ENCODE measurements at regions not wholly inside any gene's neighbourhood (a gene's known extent, or its start where the extent isn't known, plus 50 kb on each side); places are given as distances from the start of the nearest gene placed in this dataset.
"Not testable (repeated sequence)": the region's sequence is repeated elsewhere in the genome, so short reads cannot be mapped to it uniquely, and the experiment has no call there.

GRCh38 chr13:67474115-67474514 is 244.0 kb upstream of the PCDH9 start:
- no peak overlapping the region for H2AFZ ChIP-seq
- H3K9me2 ChIP-seq (ENCODE audit: insufficient read depth), result no peaks in the 10 kb centered on the region
- no peaks in the 10 kb centered on the region for H3F3A ChIP-seq (ENCODE audit: insufficient read depth)
- H3K9me3 ChIP-seq (ENCODE audit: low read depth), result no peaks in the 10 kb centered on the region
- H3K27ac ChIP-seq, result no peak overlapping the region
- H3K9ac ChIP-seq, result no peak overlapping the region
- DNase-seq, result no peak
- H3K4me2 ChIP-seq (ENCODE audit: unreplicated experiment), result no peak overlapping the region
- no peaks in the 10 kb centered on the region for H3K79me2 ChIP-seq (ENCODE audit: insufficient read depth)
- H3K36me3 ChIP-seq (ENCODE audit: low read depth), result no peaks in the 10 kb centered on the region
- in situ Hi-C loops (cut with MboI), result no loop called here
- no peaks in the 10 kb centered on the region for H3K27me3 ChIP-seq (replicated peaks; ENCODE audit: insufficient read depth)
- no peaks in the 10 kb centered on the region for H3K4me1 ChIP-seq (ENCODE audit: insufficient read depth)
- no peak overlapping the region for H3K4me3 ChIP-seq
- no peaks in the 10 kb centered on the region for H4K20me1 ChIP-seq (ENCODE audit: insufficient read depth)
- WGBS, 2 experiments (ENCODE audit: low coverage in 1 of 2, low lambda C conversion rate in 2 of 2, missing lambda C conversion rate in 2 of 2), result 51 to 55% methylated on average over 3 of the region's 3 CpGs
- no peak for TF ChIP-seq EZH2phosphoT487 (IDR thresholded peaks at IDR 0.05; ENCODE audit: insufficient read depth, low read depth)
- no peak for TF ChIP-seq EZH2 (IDR thresholded peaks at IDR 0.05; ENCODE audit: insufficient read depth, poor library complexity, severe bottlenecking)

GRCh38 chr13:67469623-67470022 is 239.5 kb upstream of the PCDH9 start:
- no peaks in the 10 kb centered on the region for H3K27me3 ChIP-seq (replicated peaks; ENCODE audit: insufficient read depth)
- no peaks in the 10 kb centered on the region for H3F3A ChIP-seq (ENCODE audit: insufficient read depth)
- no peaks in the 10 kb centered on the region for H3K4me1 ChIP-seq (ENCODE audit: insufficient read depth)
- H3K36me3 ChIP-seq (ENCODE audit: low read depth), result no peaks in the 10 kb centered on the region
- no peaks in the 10 kb centered on the region for H4K20me1 ChIP-seq (ENCODE audit: insufficient read depth)
- H3K9me2 ChIP-seq (ENCODE audit: insufficient read depth), result no peaks in the 10 kb centered on the region
- DNase-seq, result no peak
- no peak overlapping the region for H3K27ac ChIP-seq
- H3K9me3 ChIP-seq (ENCODE audit: low read depth), result no peaks in the 10 kb centered on the region
- no peaks in the 10 kb centered on the region for H3K79me2 ChIP-seq (ENCODE audit: insufficient read depth)
- no peak overlapping the region for H3K9ac ChIP-seq
- no peak overlapping the region for H3K4me3 ChIP-seq
- 12 to 20% methylated on average over 3 of the region's 3 CpGs for WGBS, 2 experiments (ENCODE audit: low coverage in 1 of 2, low lambda C conversion rate in 2 of 2, missing lambda C conversion rate in 2 of 2)
- TF ChIP-seq EZH2phosphoT487 (IDR thresholded peaks at IDR 0.05; ENCODE audit: insufficient read depth, low read depth) (no peak), EZH2 (IDR thresholded peaks at IDR 0.05; ENCODE audit: insufficient read depth, poor library complexity, severe bottlenecking) (no peak)
- in situ Hi-C loops (cut with MboI), result no loop called here
- H2AFZ ChIP-seq, result no peak overlapping the region
- no peak overlapping the region for H3K4me2 ChIP-seq (ENCODE audit: unreplicated experiment)

- TF ChIP-seq EZH2 (IDR thresholded peaks at IDR 0.05; ENCODE audit: insufficient read depth, poor library complexity, severe bottlenecking) (no peak), EZH2phosphoT487 (IDR thresholded peaks at IDR 0.05; ENCODE audit: insufficient read depth, low read depth) (no peak)
- H3F3A ChIP-seq (ENCODE audit: insufficient read depth), result no peaks in the 10 kb centered on the region
- H3K27ac ChIP-seq, result no peak overlapping the region
- H3K79me2 ChIP-seq (ENCODE audit: insufficient read depth), result no peaks in the 10 kb centered on the region
- WGBS, 2 experiments (ENCODE audit: low coverage in 1 of 2, low lambda C conversion rate in 2 of 2, missing lambda C conversion rate in 2 of 2), result 22 to 24% methylated on average over 8 of the region's 8 CpGs
- no peak overlapping the region for H3K9ac ChIP-seq
- in situ Hi-C loops (cut with MboI), result no loop called here
- H3K36me3 ChIP-seq (ENCODE audit: low read depth), result no peaks in the 10 kb centered on the region
- no peak overlapping the region for H2AFZ ChIP-seq
- H3K9me3 ChIP-seq (ENCODE audit: low read depth), result peaks cover 3% of the 10 kb centered on the region
- no peaks in the 10 kb centered on the region for H3K4me1 ChIP-seq (ENCODE audit: insufficient read depth)
- no peaks in the 10 kb centered on the region for H3K27me3 ChIP-seq (replicated peaks; ENCODE audit: insufficient read depth)
- no peaks in the 10 kb centered on the region for H4K20me1 ChIP-seq (ENCODE audit: insufficient read depth)
- H3K4me2 ChIP-seq (ENCODE audit: unreplicated experiment), result no peak overlapping the region
- H3K9me2 ChIP-seq (ENCODE audit: insufficient read depth), result no peaks in the 10 kb centered on the region
- H3K4me3 ChIP-seq, result no peak overlapping the region
- no peak for DNase-seq
Measured at GRCh38 chr13:67466569-67466968, 236.4 kb upstream of the PCDH9 start.

- Histone ChIP-seq H3K9me3 (ENCODE audit: low read depth) (peaks cover 3% of the 10 kb centered on the region), H2AFZ (no peak overlapping the region), H3K27ac (no peak overlapping the region), H4K20me1 (ENCODE audit: insufficient read depth) (no peaks in the 10 kb centered on the region), H3K9ac (no peak overlapping the region), H3K36me3 (ENCODE audit: low read depth) (no peaks in the 10 kb centered on the region), H3K27me3 (replicated peaks; ENCODE audit: insufficient read depth) (no peaks in the 10 kb centered on the region), H3F3A (ENCODE audit: insufficient read depth) (no peaks in the 10 kb centered on the region), H3K79me2 (ENCODE audit: insufficient read depth) (no peaks in the 10 kb centered on the region), H3K4me2 (ENCODE audit: unreplicated experiment) (no peak overlapping the region), H3K9me2 (ENCODE audit: insufficient read depth) (no peaks in the 10 kb centered on the region), H3K4me1 (ENCODE audit: insufficient read depth) (no peaks in the 10 kb centered on the region), H3K4me3 (no peak overlapping the region)
- no peak for TF ChIP-seq EZH2phosphoT487 (IDR thresholded peaks at IDR 0.05; ENCODE audit: insufficient read depth, low read depth)
- TF ChIP-seq EZH2 (IDR thresholded peaks at IDR 0.05; ENCODE audit: insufficient read depth, poor library complexity, severe bottlenecking), result no peak
- no peak for DNase-seq
- in situ Hi-C loops (cut with MboI), result no loop called here
- 16 to 27% methylated on average over 4 of the region's 4 CpGs for WGBS, 2 experiments (ENCODE audit: low coverage in 1 of 2, low lambda C conversion rate in 2 of 2, missing lambda C conversion rate in 2 of 2)
Measured at GRCh38 chr13:67464154-67464553, 234.0 kb upstream of the PCDH9 start.

GRCh38 chr13:67462098-67462497 is 232.0 kb upstream of the PCDH9 start:
- Histone ChIP-seq H3K9ac (no peak overlapping the region), H3F3A (ENCODE audit: insufficient read depth) (no peaks in the 10 kb centered on the region), H3K4me1 (ENCODE audit: insufficient read depth) (no peaks in the 10 kb centered on the region), H3K9me2 (ENCODE audit: insufficient read depth) (no peaks in the 10 kb centered on the region), H2AFZ (no peak overlapping the region), H3K36me3 (ENCODE audit: low read depth) (no peaks in the 10 kb centered on the region), H3K27ac (no peak overlapping the region), H3K79me2 (ENCODE audit: insufficient read depth) (no peaks in the 10 kb centered on the region), H3K4me3 (no peak overlapping the region), H3K4me2 (ENCODE audit: unreplicated experiment) (no peak overlapping the region), H3K9me3 (ENCODE audit: low read depth) (peaks cover 3% of the 10 kb centered on the region), H4K20me1 (ENCODE audit: insufficient read depth) (no peaks in the 10 kb centered on the region), H3K27me3 (replicated peaks; ENCODE audit: insufficient read depth) (no peaks in the 10 kb centered on the region)
- in situ Hi-C loops (cut with MboI), result no loop called here
- DNase-seq, result no peak
- no peak for TF ChIP-seq EZH2 (IDR thresholded peaks at IDR 0.05; ENCODE audit: insufficient read depth, poor library complexity, severe bottlenecking)
- TF ChIP-seq EZH2phosphoT487 (IDR thresholded peaks at IDR 0.05; ENCODE audit: insufficient read depth, low read depth), result no peak
- 47 to 70% methylated on average over 1 of the region's 1 CpG for WGBS, 2 experiments (ENCODE audit: low coverage in 1 of 2, low lambda C conversion rate in 2 of 2, missing lambda C conversion rate in 2 of 2)

GRCh38 chr13:67452526-67452925 is 222.4 kb upstream of the PCDH9 start:
- H3K4me2 ChIP-seq (ENCODE audit: unreplicated experiment); H3K9me3 ChIP-seq (ENCODE audit: low read depth); H2AFZ ChIP-seq; H3K4me3 ChIP-seq; H4K20me1 ChIP-seq (ENCODE audit: insufficient read depth); H3F3A ChIP-seq (ENCODE audit: insufficient read depth); H3K4me1 ChIP-seq (ENCODE audit: insufficient read depth); in situ Hi-C loops (cut with MboI); H3K36me3 ChIP-seq (ENCODE audit: low read depth); DNase-seq; H3K9me2 ChIP-seq (ENCODE audit: insufficient read depth); H3K27me3 ChIP-seq (replicated peaks; ENCODE audit: insufficient read depth); H3K79me2 ChIP-seq (ENCODE audit: insufficient read depth); H3K27ac ChIP-seq; H3K9ac ChIP-seq: not testable (repeated sequence)
- 31 to 40% methylated on average over 8 of the region's 8 CpGs for WGBS, 2 experiments (ENCODE audit: low coverage in 1 of 2, low lambda C conversion rate in 2 of 2, missing lambda C conversion rate in 2 of 2)

Measured in GM23248 (cell line).